Esophagus squamous epithelium (tissue), 5 donors: ENCODE measurements at regions not wholly inside any gene's neighbourhood (a gene's known extent, or its start where the extent isn't known, plus 50 kb on each side); places are given as distances from the start of the nearest gene placed in this dataset.

Experiments
- DNase-seq: peaks from one replicate; lab custom pipeline; 2025; lab: John Stamatoyannopoulos, UW
- H3K27ac ChIP-seq, 4 donors: fragments of 200-600 bp; sonication (generic); one replicate each; pipeline ENCODE4 v1.5.1; 2016 to 2019; ENCODE audit warnings: mild to moderate bottlenecking in 1 of 4
- H3K27me3 ChIP-seq, 4 donors: fragments of 200-600 bp; sonication (generic); 1 replicate in 3 of 4; 2 replicates in 1 of 4; pipeline versions ENCODE4 v1.5.1 to v1.6.0; 2017 to 2021; ENCODE audit warnings: antibody characterized with exemption in 1 of 4
- H3K36me3 ChIP-seq, 3 donors: fragments of 200-600 bp; sonication (generic); one replicate each; pipeline ENCODE4 v1.5.1; 2016 to 2019
- H3K4me1 ChIP-seq, 3 donors: fragments of 200-600 bp; sonication (generic); one replicate each; pipeline ENCODE4 v1.5.1; 2017 to 2019
- H3K4me3 ChIP-seq, 4 donors: fragments of 200-600 bp; sonication (generic); 1 replicate in 3 of 4; 2 replicates in 1 of 4; pipeline ENCODE4 v1.5.1; 2016 to 2019; ENCODE audit warnings: mild to moderate bottlenecking in 2 of 4, moderate library complexity in 1 of 4
- H3K9me3 ChIP-seq, 3 donors: fragments of 200-600 bp; sonication (generic); one replicate each; pipeline ENCODE4 v1.5.1; 2016 to 2019
- POLR2A ChIP-seq, 4 donors: fragments of 450-650 bp; IDR thresholded peaks; one replicate each; pipeline ENCODE4 v1.6.1; 2017; ENCODE audit warnings: antibody characterized with exemption in 4 of 4, mild to moderate bottlenecking in 4 of 4, moderate library complexity in 3 of 4
- WGBS, 2 donors: methylation state at CpG; one replicate each; pipeline ENCODE4 v1.1.5; 2018; 5-methylcytosine and 5-hydroxymethylcytosine counted together
- intact Hi-C: fragments of 100-400 bp; cut with DNase I; formaldehyde crosslinking; loops from one replicate; pipeline ENCODE4 v1.15.0; 2022
- TF ChIP-seq, protein P1 (sequence below), 6 experiments: fragments of 450-650 bp in 4 of 6; fragments of 200-600 bp in 2 of 6; sonication (generic) in 2 of 6; IDR thresholded peaks; one replicate each; pipeline ENCODE4 v1.5.1; 2016 to 2019; ENCODE audit warnings: antibody characterized with exemption in 6 of 6, mild to moderate bottlenecking in 4 of 6, moderate library complexity in 4 of 6
- donor health status: DM: yes; HTN: yes; CAD: no.

DNA sequence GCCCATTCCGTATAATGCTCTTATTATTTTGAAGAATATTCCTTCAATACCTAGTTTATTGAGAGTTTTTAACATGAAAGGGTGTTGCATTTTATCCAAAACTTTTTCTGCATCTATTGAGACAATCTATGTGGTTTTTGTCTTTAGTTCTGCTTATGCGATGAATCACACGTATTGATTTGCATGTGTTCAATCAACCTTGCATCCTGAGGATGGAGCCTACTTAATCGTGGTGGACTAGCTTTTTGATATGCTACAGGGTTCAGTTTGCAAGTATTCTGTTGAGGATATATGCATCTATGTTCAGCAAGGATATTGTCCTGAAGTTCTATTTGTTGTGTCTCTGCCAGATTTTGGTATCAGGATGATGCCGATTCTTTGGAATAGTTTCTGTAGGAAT is 1070.3 kb upstream of the CDH18 start:
- DNase-seq, result no peak

DNA sequence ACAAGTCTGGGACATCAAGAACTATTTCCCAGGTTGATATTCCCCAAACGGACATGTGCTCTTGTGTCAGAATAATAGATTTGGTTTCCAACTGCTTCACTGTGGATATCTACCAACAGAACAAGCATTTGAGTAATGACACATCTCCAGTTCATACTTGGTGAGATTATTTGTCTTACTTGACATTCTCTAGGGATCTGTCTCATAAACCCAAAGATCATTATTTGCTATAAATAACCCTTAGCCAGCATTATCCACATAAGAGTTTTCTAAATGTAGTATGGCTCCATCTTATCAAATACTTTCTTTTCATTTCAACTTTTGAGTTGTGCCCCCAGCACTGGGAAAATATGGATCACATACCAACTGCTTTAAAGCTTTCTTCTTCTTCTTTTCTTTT is 1063.9 kb upstream of the CDH18 start:
- intact Hi-C loops, result no loop called here
- no peaks in the 10 kb centered on the region for H3K9me3 ChIP-seq
- H3K4me3 ChIP-seq, result no peak overlapping the region
- no peak for DNase-seq
- no peaks in the 10 kb centered on the region for H3K4me1 ChIP-seq
- WGBS, 2 donors, result 81 to 83% methylated on average over 1 of the region's 1 CpG
- TF ChIP-seq, protein P1, sequence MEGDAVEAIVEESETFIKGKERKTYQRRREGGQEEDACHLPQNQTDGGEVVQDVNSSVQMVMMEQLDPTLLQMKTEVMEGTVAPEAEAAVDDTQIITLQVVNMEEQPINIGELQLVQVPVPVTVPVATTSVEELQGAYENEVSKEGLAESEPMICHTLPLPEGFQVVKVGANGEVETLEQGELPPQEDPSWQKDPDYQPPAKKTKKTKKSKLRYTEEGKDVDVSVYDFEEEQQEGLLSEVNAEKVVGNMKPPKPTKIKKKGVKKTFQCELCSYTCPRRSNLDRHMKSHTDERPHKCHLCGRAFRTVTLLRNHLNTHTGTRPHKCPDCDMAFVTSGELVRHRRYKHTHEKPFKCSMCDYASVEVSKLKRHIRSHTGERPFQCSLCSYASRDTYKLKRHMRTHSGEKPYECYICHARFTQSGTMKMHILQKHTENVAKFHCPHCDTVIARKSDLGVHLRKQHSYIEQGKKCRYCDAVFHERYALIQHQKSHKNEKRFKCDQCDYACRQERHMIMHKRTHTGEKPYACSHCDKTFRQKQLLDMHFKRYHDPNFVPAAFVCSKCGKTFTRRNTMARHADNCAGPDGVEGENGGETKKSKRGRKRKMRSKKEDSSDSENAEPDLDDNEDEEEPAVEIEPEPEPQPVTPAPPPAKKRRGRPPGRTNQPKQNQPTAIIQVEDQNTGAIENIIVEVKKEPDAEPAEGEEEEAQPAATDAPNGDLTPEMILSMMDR (IDR thresholded peaks at IDR 0.05), result no peak
- TF ChIP-seq POLR2A (IDR thresholded peaks at IDR 0.05), result no peak
- no peaks in the 10 kb centered on the region for H3K27me3 ChIP-seq
- H3K36me3 ChIP-seq, result no peaks in the 10 kb centered on the region
- no peak overlapping the region for H3K27ac ChIP-seq

More for the DNA sequence above, 1070.3 kb upstream of the CDH18 start:
- intact Hi-C loops, result no loop called here
- TF ChIP-seq, protein P1 (IDR thresholded peaks at IDR 0.05), result no peak
- Histone ChIP-seq H3K36me3 (no peaks in the 10 kb centered on the region), H3K4me1 (no peaks in the 10 kb centered on the region), H3K4me3 (no peak overlapping the region), H3K27me3 (no peaks in the 10 kb centered on the region), H3K9me3 (peaks cover 0 to 6% (median 0%) of the 10 kb centered on the region in 3 donors), H3K27ac (no peak overlapping the region)
- WGBS, 2 donors, result 85 to 95% methylated on average over 5 of the region's 5 CpGs

DNA sequence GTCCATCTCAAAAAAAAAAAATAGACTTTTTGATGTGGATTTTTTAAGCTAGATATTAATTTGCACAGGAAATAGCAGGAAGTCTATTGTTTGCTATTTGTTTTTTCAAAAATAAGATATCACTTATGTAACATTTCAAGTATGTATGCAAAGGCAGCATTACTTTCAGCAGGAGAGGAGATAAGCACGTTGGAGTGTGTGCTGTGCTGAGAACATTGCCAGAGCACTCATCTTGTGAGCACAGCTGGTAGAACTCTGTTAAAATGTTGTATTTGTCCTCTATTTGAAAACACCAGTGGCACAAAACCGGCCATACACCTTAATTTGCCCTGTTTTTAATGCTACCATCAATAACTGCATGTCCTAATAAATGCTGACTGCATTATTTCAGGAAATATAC is 1061.9 kb upstream of the CDH18 start:
- no peaks in the 10 kb centered on the region for H3K9me3 ChIP-seq
- H3K27ac ChIP-seq, result no peak overlapping the region
- WGBS, 2 donors, result 38 to 44% methylated on average over 2 of the region's 2 CpGs
- H3K36me3 ChIP-seq, result no peaks in the 10 kb centered on the region
- DNase-seq, result no peak
- H3K27me3 ChIP-seq, result no peaks in the 10 kb centered on the region
- intact Hi-C loops, result no loop called here
- no peak overlapping the region for H3K4me3 ChIP-seq
- no peaks in the 10 kb centered on the region for H3K4me1 ChIP-seq
- TF ChIP-seq, protein P1 (IDR thresholded peaks at IDR 0.05), result no peak
- TF ChIP-seq POLR2A (IDR thresholded peaks at IDR 0.05), result no peak

DNA sequence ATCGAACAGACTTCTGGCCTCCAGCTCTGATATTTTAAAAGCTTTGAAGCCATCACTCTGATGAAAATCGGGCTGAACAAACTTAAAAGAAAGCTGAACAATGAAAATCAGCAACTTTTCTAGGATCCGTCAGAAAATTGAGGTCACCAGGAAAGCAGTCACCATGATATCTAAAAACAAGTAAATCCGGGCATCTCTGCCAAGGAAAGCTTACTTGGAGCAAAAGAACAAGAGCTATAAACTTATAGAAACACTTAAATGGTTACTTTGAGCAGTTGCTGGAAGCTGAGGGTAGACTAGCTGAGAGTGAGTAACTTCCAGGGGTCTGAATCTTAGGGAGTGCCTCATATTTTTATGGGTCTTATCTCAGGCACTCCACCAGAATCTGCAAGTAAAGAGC is 1043.0 kb upstream of the CDH18 start:
- 56 to 66% methylated on average over 4 of the region's 4 CpGs for WGBS, 2 donors
- no peak for DNase-seq
- Histone ChIP-seq H3K36me3 (no peaks in the 10 kb centered on the region), H3K4me3 (no peak overlapping the region), H3K27ac (no peak overlapping the region), H3K4me1 (no peaks in the 10 kb centered on the region), H3K9me3 (no peaks in the 10 kb centered on the region), H3K27me3 (no peaks in the 10 kb centered on the region)
- TF ChIP-seq, protein P1 (IDR thresholded peaks at IDR 0.05), result no peak
- no peak for TF ChIP-seq POLR2A (IDR thresholded peaks at IDR 0.05)
- intact Hi-C loops, result no loop called here

DNA sequence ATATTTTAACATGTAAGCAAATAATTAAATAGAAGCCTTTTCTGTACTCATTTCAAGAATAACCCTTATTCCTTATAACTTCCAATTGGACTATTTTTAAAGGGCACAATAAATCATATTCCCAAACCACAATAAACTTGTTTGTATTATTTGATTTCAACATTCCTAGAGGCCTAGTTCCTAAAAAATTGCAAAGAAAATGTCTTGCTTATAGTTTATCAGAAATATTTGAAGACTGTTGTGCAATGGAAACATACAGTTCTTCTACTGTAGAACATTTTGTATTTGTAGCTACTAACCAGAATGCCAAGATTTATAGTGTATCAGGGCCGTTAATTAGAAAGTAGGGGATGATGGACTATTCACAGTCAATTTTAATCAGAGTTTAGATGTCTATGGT is 1037.0 kb upstream of the CDH18 start:
- no peaks in the 10 kb centered on the region for H3K27me3 ChIP-seq
- peaks cover 0 to 7% (median 6%) of the 10 kb centered on the region in 3 donors for H3K9me3 ChIP-seq
- H3K4me3 ChIP-seq, result no peak overlapping the region
- no peaks in the 10 kb centered on the region for H3K36me3 ChIP-seq
- no peaks in the 10 kb centered on the region for H3K4me1 ChIP-seq
- intact Hi-C loops, result no loop called here
- DNase-seq, result no peak
- TF ChIP-seq, protein P1 (IDR thresholded peaks at IDR 0.05), result no peak
- WGBS, 2 donors, result 41 to 81% methylated on average over 1 of the region's 1 CpG
- no peak overlapping the region for H3K27ac ChIP-seq
